Natural killer cell treated with Interleukin-12 subunit alpha and Interleukin-12 subunit beta and Interleukin-15 and Interleukin-18, amount 100 ng/mL, for 72 hours (primary cell): ENCODE measurements at regions not wholly inside any gene's neighbourhood (a gene's known extent, or its start where the extent isn't known, plus 50 kb on each side); places are given as distances from the start of the nearest gene placed in this dataset.
"Not testable (repeated sequence)": the region's sequence is repeated elsewhere in the genome, so short reads cannot be mapped to it uniquely, and the experiment has no call there.

Source experiments
- ATAC-seq, 2 donors: fragments of 150-1000 bp; cut with Tn5 transposase in 1 of 2; sonication (Bioruptor Pico), chemical (Tn5 transposase) in 1 of 2; 2 replicates each; pipeline ENCODE4 v1.10.0; 2021
- DNase-seq: peaks from one replicate; pipeline ENCODE4 v3.0.0; 2022; ENCODE audit warnings: low spot score
- H3K27ac Mint-ChIP-seq, 2 donors: 1 replicate in 1 of 2; 2 replicates in 1 of 2; pipeline ENCODE4 v1.8.0; 2022; ENCODE audit warnings: mixed read lengths in 2 of 2, mild to moderate bottlenecking in 1 of 2, moderate library complexity in 1 of 2
- H3K27me3 Mint-ChIP-seq, 2 donors: 1 replicate in 1 of 2; 2 replicates in 1 of 2; pipeline ENCODE4 v1.8.0; 2022; ENCODE audit warnings: mixed read lengths in 2 of 2
- H3K36me3 Mint-ChIP-seq: one replicate; pipeline ENCODE4 v1.8.0; 2022; ENCODE audit warnings: mixed read lengths
- H3K4me1 Mint-ChIP-seq, 2 donors: 1 replicate in 1 of 2; 2 replicates in 1 of 2; pipeline ENCODE4 v1.8.0; 2022; ENCODE audit warnings: low read depth in 2 of 2, mixed read lengths in 2 of 2, mild to moderate bottlenecking in 1 of 2
- H3K4me3 Mint-ChIP-seq: one replicate; pipeline ENCODE4 v1.8.0; 2022; ENCODE audit warnings: mixed read lengths
- H3K9me3 Mint-ChIP-seq: 2 replicates; pipeline ENCODE4 v1.8.0; 2022; ENCODE audit warnings: mixed read lengths

GRCh38 chr4:181030135-181030921 is 1212.9 kb upstream of the TENM3 start:
- not testable (repeated sequence) for H3K4me3 Mint-ChIP-seq, H3K27ac Mint-ChIP-seq, H3K27me3 Mint-ChIP-seq, H3K4me1 Mint-ChIP-seq, DNase-seq, ATAC-seq
- Mint-ChIP-seq H3K9me3 (peaks cover 31% of the 10 kb centered on the region), H3K36me3 (peaks cover 13% of the 10 kb centered on the region)

GRCh38 chr4:181030961-181031360 is 1212.2 kb upstream of the TENM3 start:
- DNase-seq, result no peak
- peaks cover 31% of the 10 kb centered on the region for H3K9me3 Mint-ChIP-seq

DNA sequence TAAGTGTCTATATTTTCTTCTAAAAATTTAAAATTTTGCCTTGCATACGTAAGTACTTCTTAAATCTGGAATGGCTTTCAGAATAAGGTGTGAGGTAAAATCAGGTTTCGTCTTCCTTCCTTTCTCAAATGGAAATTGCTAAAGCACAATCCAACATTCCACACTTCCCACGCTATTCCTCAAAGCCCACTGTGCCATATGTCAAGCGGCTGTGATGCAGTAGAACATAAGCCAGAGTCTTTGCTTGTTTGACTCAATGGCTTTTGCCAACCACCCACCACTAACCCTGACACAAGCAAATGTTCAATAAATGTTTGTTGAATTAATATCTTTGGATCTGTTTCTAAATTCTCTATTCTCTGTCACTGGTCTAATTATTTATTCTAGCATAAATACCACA is 1199.7 kb upstream of the TENM3 start:
- no peak overlapping the region for H3K4me3 Mint-ChIP-seq

More at GRCh38 chr4:181030961-181031360, 1212.2 kb upstream of the TENM3 start:
- ATAC-seq, result no peak
- no peak overlapping the region for H3K27ac Mint-ChIP-seq
- no peak overlapping the region for H3K4me3 Mint-ChIP-seq
- peaks cover 14% of the 10 kb centered on the region for H3K36me3 Mint-ChIP-seq
- H3K4me1 Mint-ChIP-seq, result no peaks in the 10 kb centered on the region
- H3K27me3 Mint-ChIP-seq, result no peaks in the 10 kb centered on the region

DNA sequence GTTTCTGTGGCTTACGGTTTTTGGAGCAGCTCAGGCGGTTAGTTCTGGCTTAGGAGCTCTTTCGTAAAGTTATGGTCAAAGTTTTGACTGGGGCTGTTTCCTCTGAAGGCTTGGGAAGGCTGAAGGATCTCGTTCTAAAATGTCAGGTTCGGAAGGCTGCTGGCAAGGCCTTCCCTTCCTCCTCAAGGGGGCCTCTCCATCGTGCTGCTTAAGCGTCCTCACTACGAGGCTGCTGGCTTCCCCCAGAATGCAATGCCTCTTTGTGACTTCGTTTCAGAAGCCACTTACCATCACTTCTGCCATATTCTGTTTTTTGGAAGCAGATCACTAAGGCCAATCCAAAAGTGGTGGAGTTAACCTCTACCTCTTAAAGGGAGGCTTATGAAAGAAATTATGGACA is 1196.4 kb upstream of the TENM3 start:
- Mint-ChIP-seq H3K4me3 (no peak overlapping the region), H3K4me1 (no peaks in the 10 kb centered on the region), H3K27ac (no peak overlapping the region), H3K36me3 (no peaks in the 10 kb centered on the region), H3K27me3 (no peaks in the 10 kb centered on the region), H3K9me3 (peaks cover 12% of the 10 kb centered on the region)
- ATAC-seq, result no peak
- DNase-seq, result no peak

More for the DNA sequence above, 1199.7 kb upstream of the TENM3 start:
- Mint-ChIP-seq H3K9me3 (peaks cover 13% of the 10 kb centered on the region), H3K4me1 (no peaks in the 10 kb centered on the region), H3K27me3 (no peaks in the 10 kb centered on the region), H3K27ac (no peak overlapping the region), H3K36me3 (no peaks in the 10 kb centered on the region)
- ATAC-seq, result no peak
- DNase-seq, result no peak

DNA sequence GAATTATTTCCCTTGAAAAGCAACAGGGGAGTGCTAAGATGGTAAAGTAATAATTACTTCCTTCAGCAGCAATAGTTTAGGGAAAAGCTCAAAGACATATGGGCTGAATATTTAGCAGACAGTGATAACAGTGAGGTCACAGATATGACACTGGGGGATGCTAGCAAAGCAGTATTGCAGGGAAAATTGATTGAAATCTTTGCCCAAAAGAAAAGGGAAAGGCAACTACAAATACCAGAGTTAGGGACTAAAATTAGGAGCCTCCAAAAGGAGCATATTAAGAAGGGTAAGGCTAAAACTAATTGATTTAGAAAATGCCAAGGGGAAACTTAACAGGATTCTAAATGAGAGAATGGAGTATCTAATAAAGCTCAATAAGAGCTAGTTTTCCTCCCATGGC is 1191.3 kb upstream of the TENM3 start:
- Mint-ChIP-seq H3K27ac (no peak overlapping the region), H3K4me1 (no peaks in the 10 kb centered on the region), H3K9me3 (peaks cover 10% of the 10 kb centered on the region), H3K36me3 (no peaks in the 10 kb centered on the region), H3K27me3 (no peaks in the 10 kb centered on the region), H3K4me3 (no peak overlapping the region)
- DNase-seq (no peak), ATAC-seq (no peak)

GRCh38 chr4:181061787-181062186 is 1181.4 kb upstream of the TENM3 start:
- no peaks in the 10 kb centered on the region for H3K27me3 Mint-ChIP-seq
- ATAC-seq, result no peak
- no peak overlapping the region for H3K4me3 Mint-ChIP-seq
- H3K27ac Mint-ChIP-seq, result no peak overlapping the region
- peaks cover 14% of the 10 kb centered on the region for H3K9me3 Mint-ChIP-seq
- no peak for DNase-seq
- H3K4me1 Mint-ChIP-seq, result no peaks in the 10 kb centered on the region
- H3K36me3 Mint-ChIP-seq, result peaks cover 6% of the 10 kb centered on the region

DNA sequence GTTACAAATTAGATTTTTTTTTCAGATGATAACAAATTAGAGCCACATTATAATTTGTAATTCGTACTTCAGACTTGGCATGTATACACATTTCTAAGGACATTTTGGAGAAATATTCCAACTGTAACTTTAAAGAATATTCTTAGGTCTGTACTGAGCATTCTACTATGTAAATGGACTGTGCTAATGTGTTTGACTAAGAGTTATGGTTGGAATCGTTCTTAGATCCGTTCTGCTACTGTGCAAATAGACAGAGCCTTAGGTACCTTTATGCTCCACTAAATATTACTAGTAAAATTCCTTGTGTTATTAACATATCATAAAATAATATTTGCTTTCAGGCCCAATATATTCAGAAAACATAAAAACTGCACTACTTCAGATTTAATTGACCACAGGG is 1180.0 kb upstream of the TENM3 start:
- no peak for ATAC-seq
- Mint-ChIP-seq H3K36me3 (peaks cover 6% of the 10 kb centered on the region), H3K9me3 (peaks cover 14% of the 10 kb centered on the region), H3K4me3 (no peak overlapping the region), H3K27me3 (no peaks in the 10 kb centered on the region), H3K27ac (no peak overlapping the region), H3K4me1 (no peaks in the 10 kb centered on the region)
- no peak for DNase-seq

- Mint-ChIP-seq H3K27me3 (no peaks in the 10 kb centered on the region), H3K4me3 (no peak overlapping the region), H3K36me3 (no peaks in the 10 kb centered on the region), H3K4me1 (no peaks in the 10 kb centered on the region), H3K9me3 (no peaks in the 10 kb centered on the region), H3K27ac (no peak overlapping the region)
- DNase-seq, result no peak
- no peak for ATAC-seq
Measured at GRCh38 chr4:181077341-181077740, 1165.9 kb upstream of the TENM3 start.

GRCh38 chr4:181078196-181078595 is 1165.0 kb upstream of the TENM3 start:
- ATAC-seq (no peak), DNase-seq (no peak)
- Mint-ChIP-seq H3K27me3 (no peaks in the 10 kb centered on the region), H3K9me3 (no peaks in the 10 kb centered on the region), H3K4me3 (no peak overlapping the region), H3K36me3 (no peaks in the 10 kb centered on the region), H3K27ac (no peak overlapping the region), H3K4me1 (no peaks in the 10 kb centered on the region)

DNA sequence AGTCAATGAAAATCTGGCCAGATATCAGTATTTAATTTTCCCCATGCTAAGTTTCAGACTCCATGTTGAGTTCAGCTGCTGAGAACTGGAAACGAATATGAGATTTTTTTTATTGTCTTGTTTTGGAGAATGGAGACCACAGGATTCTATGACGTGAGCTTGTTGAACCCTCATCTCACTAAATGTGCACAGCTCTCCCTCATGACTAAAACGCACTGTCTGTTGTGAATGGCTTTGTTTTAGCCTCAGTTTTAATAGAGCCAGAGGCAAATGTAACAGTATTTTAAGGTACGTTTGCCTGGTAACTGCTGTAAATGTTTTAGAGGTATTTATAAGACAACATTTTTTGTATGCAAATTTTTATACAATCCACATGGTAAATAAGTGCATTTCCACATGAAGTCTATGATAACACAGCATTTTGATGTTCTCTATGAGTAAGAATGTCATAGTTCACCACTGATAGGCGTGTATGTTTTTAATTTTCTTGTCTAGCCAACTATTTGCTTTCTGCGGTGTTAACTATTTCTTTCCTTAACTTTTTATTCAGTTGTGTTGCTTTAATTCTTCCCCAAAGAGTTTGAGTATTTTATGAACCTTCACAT is 1159.3 kb upstream of the TENM3 start:
- no peak for DNase-seq
- Mint-ChIP-seq H3K27ac (no peak overlapping the region), H3K36me3 (peaks cover under 1% of the 10 kb centered on the region), H3K4me3 (no peak overlapping the region), H3K9me3 (peaks cover 4% of the 10 kb centered on the region), H3K4me1 (no peaks in the 10 kb centered on the region), H3K27me3 (no peaks in the 10 kb centered on the region)
- ATAC-seq, result no peak

GRCh38 chr4:181085557-181085956 is 1157.6 kb upstream of the TENM3 start:
- ATAC-seq (no peak), DNase-seq (no peak)
- Mint-ChIP-seq H3K27me3 (no peaks in the 10 kb centered on the region), H3K36me3 (peaks cover 6% of the 10 kb centered on the region), H3K27ac (no peak overlapping the region), H3K4me3 (no peak overlapping the region), H3K9me3 (peaks cover 8% of the 10 kb centered on the region), H3K4me1 (no peaks in the 10 kb centered on the region)

DNA sequence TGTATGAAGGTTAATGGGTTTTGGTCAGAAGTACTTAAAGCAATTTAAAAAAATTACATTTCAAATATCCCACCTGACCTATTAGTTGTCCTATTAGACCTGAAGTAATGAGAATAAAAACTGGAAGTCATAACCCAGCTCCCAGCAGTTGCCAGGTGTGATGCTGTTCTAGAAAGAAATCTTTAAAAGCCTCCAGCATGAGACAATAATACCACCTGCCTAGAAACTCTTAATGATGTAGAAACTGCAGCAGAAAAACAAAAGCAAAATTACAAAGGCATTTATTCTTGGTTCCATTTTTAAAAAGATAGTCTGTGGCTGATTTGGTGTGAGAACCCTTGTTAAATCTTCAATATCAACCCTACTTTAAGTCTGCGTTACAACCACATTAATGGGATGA is 1137.7 kb upstream of the TENM3 start:
- H3K4me3 Mint-ChIP-seq, result no peak overlapping the region
- peaks cover 6% of the 10 kb centered on the region for H3K9me3 Mint-ChIP-seq

DNA sequence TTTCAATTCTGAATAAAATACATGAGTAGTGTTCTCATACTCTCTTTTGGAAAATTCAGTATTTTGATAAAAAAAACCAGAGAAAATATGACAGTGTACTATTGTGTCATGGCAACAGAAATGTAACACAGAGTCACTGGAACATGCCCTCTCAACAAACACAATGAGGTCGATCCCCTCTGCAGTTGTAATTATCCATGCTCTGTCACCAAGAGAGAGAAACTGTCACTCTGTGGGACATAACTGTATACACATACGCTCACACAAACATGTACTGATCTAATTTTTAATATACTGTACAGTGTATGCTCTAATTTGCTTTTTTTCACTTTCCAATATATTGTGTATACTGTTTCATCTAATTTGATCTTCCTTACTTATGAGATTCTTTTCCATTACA is 1136.8 kb upstream of the TENM3 start:
- no peak for DNase-seq
- Mint-ChIP-seq H3K36me3 (peaks cover 6% of the 10 kb centered on the region), H3K9me3 (peaks cover 9% of the 10 kb centered on the region), H3K4me3 (no peak overlapping the region), H3K27me3 (no peaks in the 10 kb centered on the region), H3K27ac (no peak overlapping the region), H3K4me1 (no peaks in the 10 kb centered on the region)
- no peak for ATAC-seq

More for the DNA sequence above, 1137.7 kb upstream of the TENM3 start:
- Mint-ChIP-seq H3K27ac (no peak overlapping the region), H3K4me1 (no peaks in the 10 kb centered on the region), H3K27me3 (no peaks in the 10 kb centered on the region), H3K36me3 (peaks cover 6% of the 10 kb centered on the region)
- no peak for ATAC-seq
- no peak for DNase-seq

GRCh38 chr4:181108237-181108636 is 1135.0 kb upstream of the TENM3 start:
- Mint-ChIP-seq H3K27me3 (no peaks in the 10 kb centered on the region), H3K4me3 (no peak overlapping the region), H3K36me3 (no peaks in the 10 kb centered on the region), H3K4me1 (no peaks in the 10 kb centered on the region), H3K27ac (no peak overlapping the region), H3K9me3 (peaks cover 9% of the 10 kb centered on the region)
- DNase-seq (no peak), ATAC-seq (no peak)
